ENCODE measurements at regions not wholly inside any gene's neighbourhood (a gene's known extent, or its start where the extent isn't known, plus 50 kb on each side); places are given as distances from the start of the nearest gene placed in this dataset.

GRCh38 chr5:4204276-4205141, 608.9 kb downstream of the IRX1 start:
- no peak for DNase-seq

GRCh38 chr5:4205398-4205797, 609.8 kb downstream of the IRX1 start:
- DNase-seq, result no peak

GRCh38 chr5:4206127-4206526, 610.5 kb downstream of the IRX1 start:
- DNase-seq, result no peak

- no peak for DNase-seq
Observed at GRCh38 chr5:4207486-4207885, 611.9 kb downstream of the IRX1 start.

- DNase-seq, result no peak
Observed at GRCh38 chr5:4208537-4208936, 612.9 kb downstream of the IRX1 start.

- DNase-seq, result no peak
Observed at GRCh38 chr5:4208996-4209395, 613.4 kb downstream of the IRX1 start.

GRCh38 chr5:4212071-4212739, 616.6 kb downstream of the IRX1 start:
- no peak for DNase-seq

GRCh38 chr5:4212981-4213819, 617.6 kb downstream of the IRX1 start:
- DNase-seq, result no peak

- no peak for DNase-seq
Observed at GRCh38 chr5:4215143-4215542, 619.5 kb downstream of the IRX1 start.

- DNase-seq, result no peak
Observed at GRCh38 chr5:4216142-4216541, 620.5 kb downstream of the IRX1 start.

- no peak for DNase-seq
Observed at GRCh38 chr5:4220016-4220415, 624.4 kb downstream of the IRX1 start.

- DNase-seq, result no peak
Observed at GRCh38 chr5:4221048-4221447, 625.4 kb downstream of the IRX1 start.

GRCh38 chr5:4222147-4222546, 626.5 kb downstream of the IRX1 start:
- DNase-seq, result no peak

- no peak for DNase-seq
Observed at GRCh38 chr5:4222821-4223220, 627.2 kb downstream of the IRX1 start.

- DNase-seq, result no peak
Observed at GRCh38 chr5:4225741-4226140, 630.1 kb downstream of the IRX1 start.

- no peak for DNase-seq
Observed at GRCh38 chr5:4226565-4226964, 630.9 kb downstream of the IRX1 start.

- DNase-seq, result no peak
Observed at GRCh38 chr5:4228708-4229107, 633.1 kb downstream of the IRX1 start.

GRCh38 chr5:4229414-4230292, 634.0 kb downstream of the IRX1 start:
- no peak for DNase-seq

- DNase-seq, result no peak
Observed at GRCh38 chr5:4230471-4230785, 634.8 kb downstream of the IRX1 start.

- no peak for DNase-seq
Observed at GRCh38 chr5:4230786-4231641, 635.4 kb downstream of the IRX1 start.

GRCh38 chr5:4232084-4232483, 636.5 kb downstream of the IRX1 start:
- no peak for DNase-seq

GRCh38 chr5:4233671-4234070, 638.0 kb downstream of the IRX1 start:
- no peak for DNase-seq
